ENCODE measurements at regions not wholly inside any gene's neighbourhood (a gene's known extent, or its start where the extent isn't known, plus 50 kb on each side); places are given as distances from the start of the nearest gene placed in this dataset.
"Not testable (repeated sequence)": the region's sequence is repeated elsewhere in the genome, so short reads cannot be mapped to it uniquely, and the experiment has no call there.

DNA sequence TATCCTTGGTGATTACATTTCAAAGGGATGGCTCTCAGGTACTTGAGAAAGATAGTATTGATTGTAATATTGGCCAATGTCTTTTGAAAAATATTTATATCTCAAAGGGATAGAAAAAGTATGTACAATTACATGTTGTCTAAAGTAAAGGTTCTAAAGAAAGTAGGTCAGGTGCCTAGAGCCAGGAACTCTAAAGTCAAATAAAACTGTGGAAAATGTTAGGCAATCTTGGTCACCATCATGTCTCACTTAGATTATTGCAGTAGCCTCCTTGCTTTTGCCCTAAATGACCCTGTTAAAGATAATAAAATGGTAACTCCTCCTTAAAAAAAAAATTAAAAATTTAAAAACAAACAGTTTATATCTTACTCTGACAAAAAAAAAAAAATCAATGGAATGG is 198.5 kb upstream of the ARPP21 start:
- H3K27ac ChIP-seq, result no peak overlapping the region
- DNase-seq (ENCODE audit: low spot score), result no peak
- TF ChIP-seq CTCF (IDR thresholded peaks at IDR 0.05), result no peak
- H3K4me3 ChIP-seq, result no peak overlapping the region

DNA sequence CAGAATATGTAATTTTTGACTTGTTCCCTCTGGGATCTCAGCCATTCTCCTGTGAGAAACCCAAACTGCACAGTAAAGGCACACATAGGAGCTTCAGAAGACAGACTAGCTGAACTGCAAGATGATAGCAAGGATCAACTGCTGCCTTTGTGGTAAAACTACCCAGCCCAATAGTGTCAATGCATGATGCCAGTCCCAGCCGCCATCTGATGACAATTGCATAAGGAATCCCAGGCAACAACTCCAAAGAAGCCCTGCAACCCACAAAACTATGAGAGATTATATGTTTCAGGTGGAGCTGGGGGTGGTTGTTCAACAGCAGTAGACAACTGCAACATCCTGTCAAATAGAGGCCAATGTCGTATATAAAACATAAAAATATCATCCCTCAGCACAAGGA is 192.4 kb upstream of the ARPP21 start:
- Histone ChIP-seq H3K27ac (no peak overlapping the region), H3K4me3 (no peak overlapping the region)
- no peak for DNase-seq (ENCODE audit: low spot score)
- TF ChIP-seq CTCF (IDR thresholded peaks at IDR 0.05), result no peak

GRCh38 chr3:35448121-35448520 is 191.2 kb upstream of the ARPP21 start:
- TF ChIP-seq CTCF (IDR thresholded peaks at IDR 0.05), result no peak
- H3K27ac ChIP-seq, result no peak overlapping the region
- H3K4me3 ChIP-seq, result no peak overlapping the region
- no peak for DNase-seq (ENCODE audit: low spot score)

DNA sequence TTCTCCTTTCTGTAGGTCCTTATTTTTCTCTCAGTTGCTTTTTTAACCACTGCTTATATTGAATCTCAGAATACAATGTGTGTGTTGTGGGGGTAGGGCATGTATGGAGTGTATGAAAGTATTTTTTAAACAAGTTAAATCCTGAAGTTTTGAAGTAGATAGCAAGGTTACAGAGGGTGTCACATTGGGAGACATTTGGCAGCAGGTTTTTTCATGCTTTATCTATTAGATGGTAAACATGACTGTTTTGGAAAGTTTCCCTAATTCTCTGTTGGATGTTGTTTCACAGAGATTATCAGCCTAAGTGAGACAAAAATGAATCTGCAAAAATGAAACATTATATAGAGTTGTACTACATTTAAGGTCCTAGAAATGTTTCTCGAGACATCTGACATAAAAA is 190.6 kb upstream of the ARPP21 start:
- Histone ChIP-seq H3K27ac (no peak overlapping the region), H3K4me3 (no peak overlapping the region)
- no peak for DNase-seq (ENCODE audit: low spot score)
- no peak for TF ChIP-seq CTCF (IDR thresholded peaks at IDR 0.05)

GRCh38 chr3:35454819-35455218 is 184.5 kb upstream of the ARPP21 start:
- H3K4me3 ChIP-seq; H3K27ac ChIP-seq; DNase-seq (ENCODE audit: low spot score): not testable (repeated sequence)

- Histone ChIP-seq H3K4me3 (no peak overlapping the region), H3K27ac (no peak overlapping the region)
- DNase-seq (ENCODE audit: low spot score), result no peak
- no peak for TF ChIP-seq CTCF (IDR thresholded peaks at IDR 0.05)
Measured at GRCh38 chr3:35473956-35474355, 165.4 kb upstream of the ARPP21 start.

GRCh38 chr3:35482566-35482965 is 156.8 kb upstream of the ARPP21 start:
- not testable (repeated sequence) for DNase-seq (ENCODE audit: low spot score); H3K27ac ChIP-seq; H3K4me3 ChIP-seq

DNA sequence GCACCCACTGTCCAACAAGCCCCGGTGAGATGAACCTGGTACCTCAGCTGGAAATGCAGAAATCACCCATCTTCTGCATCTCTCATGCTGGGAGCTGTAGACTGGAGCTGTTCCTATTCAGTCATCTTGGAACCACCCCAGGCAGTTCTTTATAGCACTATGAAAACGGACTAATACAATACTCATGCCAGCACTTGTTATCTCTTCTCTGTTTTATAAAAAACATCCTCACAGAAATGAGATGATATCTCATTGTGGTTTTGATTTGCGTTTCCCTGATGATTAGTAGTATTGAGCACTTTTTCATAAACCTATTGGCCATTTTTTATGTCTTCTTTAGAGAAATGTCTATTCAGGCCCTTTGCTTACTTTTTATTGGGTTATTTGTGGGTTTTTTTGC is 156.2 kb upstream of the ARPP21 start:
- DNase-seq (ENCODE audit: low spot score), result no peak
- no peak overlapping the region for H3K4me3 ChIP-seq
- TF ChIP-seq CTCF (IDR thresholded peaks at IDR 0.05), result no peak

More for the DNA sequence above, 156.2 kb upstream of the ARPP21 start:
- no peak overlapping the region for H3K27ac ChIP-seq
